Fibroblast of skin of left biceps (primary cell): ENCODE measurements at regions not wholly inside any gene's neighbourhood (a gene's known extent, or its start where the extent isn't known, plus 50 kb on each side); places are given as distances from the start of the nearest gene placed in this dataset.

Experiments used
- DNase-seq, 2 experiments: peaks; one replicate each; pipeline ENCODE4 v3.0.0-alpha.2; 2013; ENCODE audit warnings: low read depth in 2 of 2

DNA sequence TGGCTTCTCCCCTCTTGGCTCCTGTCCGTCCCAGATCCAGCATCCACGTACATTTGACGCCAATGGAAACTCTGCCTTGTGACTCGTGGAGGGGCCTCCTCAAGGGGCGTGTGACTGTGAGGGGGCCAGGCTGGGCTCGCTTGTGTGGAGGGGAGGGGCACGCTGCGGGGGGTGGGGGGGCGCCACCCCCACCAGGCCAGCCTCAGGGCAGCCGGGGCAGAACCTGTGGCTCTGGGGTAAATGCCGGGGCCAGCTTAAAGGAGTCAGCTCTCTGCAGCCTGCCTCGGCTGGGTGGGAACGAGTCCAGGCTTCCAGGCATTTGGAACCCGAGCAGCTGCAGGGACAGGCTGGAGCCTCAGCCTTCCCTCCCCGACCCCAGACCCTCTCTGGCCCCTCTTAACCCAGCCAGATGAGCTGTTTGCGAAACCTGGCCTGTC lies 94.1 kb downstream of the SIK1 start:
- no peak for DNase-seq

DNA sequence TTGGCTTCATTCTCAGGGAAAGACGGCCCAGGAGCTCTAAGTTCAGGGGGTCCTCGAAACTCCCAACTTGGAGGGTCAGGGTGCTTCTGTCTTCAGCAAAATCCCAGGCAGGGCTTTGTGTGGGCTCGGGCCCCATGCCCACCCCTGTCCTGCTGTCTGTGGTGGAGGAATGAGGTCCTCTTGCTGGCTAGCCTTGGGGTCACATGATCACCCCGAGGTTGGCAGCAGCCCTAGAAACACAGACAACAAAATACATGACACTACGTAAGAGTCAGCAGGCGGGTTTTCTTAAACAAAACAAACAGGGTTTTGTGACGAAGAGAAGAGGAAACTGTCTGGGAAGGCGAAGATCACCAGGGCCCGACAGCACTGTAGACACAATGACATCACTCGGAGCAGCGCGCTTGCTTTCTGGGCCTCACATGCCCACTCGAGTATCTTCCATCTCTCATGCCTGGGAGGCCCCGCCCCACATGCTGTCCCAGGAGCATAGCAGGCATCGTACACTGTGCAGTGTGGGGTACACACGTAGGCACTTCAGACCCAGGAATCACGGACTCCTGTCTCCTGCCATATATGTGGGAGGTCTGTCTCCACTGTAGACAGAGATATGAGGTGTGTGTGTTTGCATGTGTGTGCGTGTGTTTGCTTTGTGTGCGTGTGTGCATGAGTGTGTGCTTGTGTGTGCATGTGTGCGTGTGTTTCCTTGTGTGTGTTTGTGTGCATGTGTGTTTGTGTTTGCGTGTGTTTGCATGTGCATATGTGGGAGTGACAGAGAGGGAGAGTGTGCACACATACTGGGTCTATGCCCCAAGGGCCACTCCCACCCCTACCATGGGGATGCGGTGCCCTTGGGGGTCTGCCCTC lies 94.7 kb downstream of the SIK1 start:
- DNase-seq = no peak

DNA sequence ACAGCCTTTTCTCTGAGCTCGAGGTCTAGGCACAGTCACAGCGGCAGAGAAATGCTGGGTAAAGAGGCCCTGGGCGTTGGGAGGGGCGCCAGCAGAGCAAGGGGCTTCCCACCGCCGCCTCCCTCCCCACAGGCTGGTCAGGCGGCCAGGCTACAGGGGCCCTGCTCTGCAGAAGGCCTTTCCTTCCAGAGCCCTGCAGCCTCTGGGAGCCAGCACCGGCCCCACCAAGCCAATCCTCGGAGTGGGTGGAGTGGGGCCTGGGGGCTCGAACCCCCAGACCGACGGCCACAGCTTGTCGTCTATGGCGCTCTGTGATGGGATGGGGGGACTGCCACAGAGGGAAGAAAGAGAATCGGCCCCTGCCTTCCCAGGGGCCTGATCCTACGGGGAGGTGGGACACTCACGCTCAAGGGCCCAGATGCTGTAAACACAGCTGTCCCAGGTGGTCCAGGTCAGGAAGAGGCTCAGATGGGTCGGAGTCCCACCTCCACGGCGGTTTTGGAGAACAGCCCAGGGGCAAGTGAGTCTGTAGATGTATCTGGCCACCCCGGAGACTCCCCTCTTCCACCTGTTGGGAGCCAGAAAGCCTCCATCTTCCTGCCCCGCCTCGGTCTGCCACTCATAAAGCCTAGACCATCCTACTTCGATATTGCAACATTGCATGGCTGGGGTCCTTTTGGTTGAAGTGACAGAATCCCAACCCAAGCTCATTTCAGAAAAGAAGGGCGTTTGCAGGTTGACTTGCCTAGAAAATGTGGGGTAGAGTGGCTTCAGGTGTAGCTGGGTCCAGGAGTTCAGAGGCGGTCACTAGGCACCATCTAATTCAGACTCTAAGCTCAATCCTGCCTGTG lies 95.6 kb downstream of the SIK1 start:
- no peak for DNase-seq

- no peak for DNase-seq
Observed at GRCh38 chr21:43330306-43330881, 96.5 kb downstream of the SIK1 start.

- DNase-seq = no peak
Observed at GRCh38 chr21:43329711-43330269, 97.1 kb downstream of the SIK1 start.

- no peak for DNase-seq
Observed at GRCh38 chr21:43328958-43329691, 97.8 kb downstream of the SIK1 start.

DNA sequence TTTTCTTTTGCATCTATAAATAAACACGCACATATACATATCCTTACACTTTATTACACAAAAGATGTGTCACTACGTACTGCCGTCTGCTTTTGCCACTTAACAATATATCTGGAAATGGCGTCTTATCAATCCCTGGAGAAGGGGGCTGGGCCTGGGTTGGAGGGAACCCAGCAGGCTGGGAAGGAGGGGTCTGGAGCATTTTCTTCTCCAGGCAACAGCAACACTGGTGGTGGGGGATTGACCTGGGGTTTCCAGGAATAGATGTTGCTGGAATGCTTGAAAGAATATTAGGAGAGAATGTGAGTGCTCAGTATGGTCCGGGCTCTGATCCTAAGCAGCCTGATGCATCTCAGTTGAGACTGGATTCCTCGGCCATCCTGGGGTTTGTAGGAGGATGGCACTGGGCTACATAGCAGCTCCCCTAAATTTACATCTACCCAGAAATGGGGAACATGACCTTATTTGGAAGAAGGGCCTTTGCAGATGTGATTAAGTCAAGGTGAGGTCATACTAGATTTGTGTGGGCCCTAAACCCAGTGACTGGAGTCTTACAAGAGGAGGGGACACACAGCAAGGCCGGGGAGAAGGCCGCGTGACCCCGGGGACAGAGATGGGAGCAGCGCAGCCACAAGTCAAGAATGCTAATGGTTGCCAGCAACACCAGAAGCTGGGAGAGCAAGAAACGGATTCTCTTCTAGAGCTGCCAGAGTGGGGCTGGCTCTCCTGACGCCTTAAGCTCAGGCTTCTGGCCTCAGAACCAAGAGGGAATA lies 98.6 kb downstream of the SIK1 start:
- no peak for DNase-seq

DNA sequence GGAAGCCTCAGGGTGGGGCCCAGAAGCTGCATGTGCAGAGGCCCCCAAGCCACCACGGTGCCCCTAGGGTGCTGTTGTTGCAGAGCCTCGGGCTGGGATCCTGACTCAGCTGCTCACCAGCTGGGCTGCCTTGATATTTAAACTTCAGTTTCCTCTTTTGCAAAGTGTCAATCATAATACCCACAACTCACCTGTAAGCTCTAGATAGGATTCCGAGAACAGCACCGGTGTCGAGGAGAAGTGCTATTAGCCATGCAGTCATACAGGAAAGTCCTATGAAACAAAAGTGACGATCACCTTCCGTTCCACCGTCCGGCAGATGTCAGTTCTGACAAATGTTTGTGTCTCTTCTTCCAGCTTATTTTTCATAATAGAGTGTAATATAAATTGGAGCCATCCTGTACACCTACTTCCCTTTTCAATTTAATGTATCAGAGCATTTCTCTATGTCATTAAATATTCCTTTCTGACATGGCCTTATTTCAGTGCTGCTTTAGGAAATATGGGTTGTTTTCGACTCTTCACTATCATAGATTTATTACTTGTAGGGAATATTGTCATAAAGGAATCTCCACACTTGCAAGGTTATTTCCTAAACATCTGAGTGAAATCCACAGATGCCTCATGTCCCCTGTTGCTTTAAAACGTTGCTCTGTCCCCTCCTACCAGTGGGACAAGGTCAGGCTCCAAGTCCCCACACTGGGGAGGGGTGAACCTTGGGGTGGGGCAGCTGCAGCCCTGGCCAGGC lies 100.8 kb downstream of the SIK1 start:
- DNase-seq = no peak

GRCh38 chr21:43325036-43325435 lies 101.9 kb downstream of the SIK1 start:
- no peak for DNase-seq

GRCh38 chr21:43324596-43324995 lies 102.3 kb downstream of the SIK1 start:
- no peak for DNase-seq

DNA sequence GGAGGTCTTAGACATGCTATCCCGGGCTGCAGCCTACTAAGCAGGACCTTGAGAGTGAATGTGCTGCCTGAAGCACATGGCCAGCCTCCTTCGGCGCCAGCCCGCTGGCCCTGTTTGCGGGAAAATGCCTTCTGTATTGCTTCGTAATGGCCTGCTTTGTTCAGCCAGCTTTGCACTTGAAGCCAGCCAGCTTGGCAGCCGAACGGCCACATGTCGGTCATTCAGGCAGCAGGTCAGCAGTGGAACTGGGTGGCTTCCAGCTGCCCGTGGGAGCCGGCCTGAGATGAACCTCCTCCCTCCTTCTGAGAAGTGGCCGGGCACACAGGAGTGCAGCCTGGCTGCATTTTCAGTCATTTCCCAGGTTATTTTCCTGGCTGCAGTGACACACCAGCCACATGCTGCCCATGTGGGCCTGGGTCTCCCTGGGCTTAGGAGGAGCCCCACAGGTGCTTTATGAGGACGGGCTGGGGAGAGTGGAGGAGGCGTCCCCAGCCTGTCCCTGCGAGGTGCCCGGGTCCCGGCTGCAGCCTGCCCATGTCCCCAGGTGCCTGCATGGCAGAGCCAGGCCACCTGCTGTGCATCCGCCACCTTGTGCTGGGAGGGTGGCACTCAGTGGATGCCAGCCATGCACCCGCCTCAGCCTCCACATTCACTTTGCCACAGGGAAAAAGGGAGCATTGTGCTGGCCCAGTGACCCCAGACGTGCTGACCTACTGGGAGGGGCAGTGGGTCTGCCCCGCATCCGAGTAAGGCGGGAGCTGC lies 103.5 kb downstream of the SIK1 start:
- no peak for DNase-seq

GRCh38 chr21:43322805-43323204 lies 104.1 kb downstream of the SIK1 start:
- DNase-seq = no peak

GRCh38 chr21:43322311-43322710 lies 104.6 kb downstream of the SIK1 start:
- no peak for DNase-seq

GRCh38 chr21:43321611-43322010 lies 105.3 kb downstream of the SIK1 start:
- no peak for DNase-seq

DNA sequence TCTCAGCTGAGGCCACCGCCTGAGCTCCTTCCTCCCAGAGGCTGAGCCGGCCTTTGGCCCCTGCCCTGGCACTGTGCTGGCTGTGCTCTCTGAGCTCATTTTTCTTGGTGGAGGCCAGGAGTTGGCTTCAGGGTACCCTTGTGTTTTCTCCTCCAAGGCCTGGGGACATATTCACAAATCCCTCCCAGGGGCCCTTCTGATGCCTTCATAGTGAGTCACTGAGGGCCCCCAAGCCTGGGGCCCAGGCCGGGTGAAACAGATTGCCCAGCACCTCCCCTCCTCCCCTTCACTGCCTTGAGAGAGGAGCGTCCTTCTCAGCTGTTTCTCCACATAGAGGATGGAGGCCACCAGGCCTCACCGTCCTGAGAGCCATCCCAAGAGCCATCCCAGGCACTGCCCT lies 105.8 kb downstream of the SIK1 start:
- no peak for DNase-seq

GRCh38 chr21:43320526-43320925 lies 106.4 kb downstream of the SIK1 start:
- DNase-seq = no peak

- DNase-seq = no peak
Observed at GRCh38 chr21:43318841-43319781, 107.8 kb downstream of the SIK1 start.

GRCh38 chr21:43318368-43318767 lies 108.6 kb downstream of the SIK1 start:
- DNase-seq = no peak
